Panc1 (cell line): ENCODE measurements at regions not wholly inside any gene's neighbourhood (a gene's known extent, or its start where the extent isn't known, plus 50 kb on each side); places are given as distances from the start of the nearest gene placed in this dataset.

Source experiments
- ATAC-seq: fragments of 200-7000 bp; cut with Tn5 transposase; 2 replicates; pipeline ENCODE4 v1.9.1; 2020; ENCODE audit warnings: mild to moderate bottlenecking, moderate library complexity
- BruUV-seq: library from RNA; stranded (reverse); fragments of 400-500 nt; replicated peaks from 2 replicates; lab custom pipeline; 2021; lab: Mats Ljungman, UMichigan
- CTCF ChIA-PET: fragments of 300-600 bp; sonication (Branson Sonifier 250); formaldehyde crosslinking; loops from one replicate; lab custom pipeline; 2022; ENCODE audit warnings: antibody characterized with exemption; lab: Charles Lee
- POLR2A ChIA-PET: fragments of 300-600 bp; sonication (Branson Sonifier 250); formaldehyde crosslinking; loops from one replicate; lab custom pipeline; 2022; ENCODE audit warnings: antibody characterized with exemption; lab: Charles Lee
- DNase-seq: peaks from one replicate; pipeline ENCODE4 v3.0.0-alpha.2; 2010; ENCODE audit warnings: low read depth, low spot score
- H3K27ac ChIP-seq: 2 replicates; pipeline ENCODE4 v1.5.1; 2011; ENCODE audit warnings: mild to moderate bottlenecking, low read length, inconsistent platforms
- H3K27me3 ChIP-seq: fragments of 200-500 bp; sonication (Bioruptor generic); 2 replicates; pipeline ENCODE4 v1.6.0; 2014; ENCODE audit warnings: low read length, inconsistent platforms; ENCODE audit not compliant: control insufficient read depth, insufficient read depth
- H3K36me3 ChIP-seq: fragments of 200-500 bp; sonication (Bioruptor generic); 2 replicates; pipeline ENCODE4 v1.5.1; 2014; ENCODE audit warnings: inconsistent platforms, mild to moderate bottlenecking, low read length, moderate library complexity; ENCODE audit not compliant: control insufficient read depth, insufficient read depth
- H3K4me1 ChIP-seq: 2 replicates; pipeline ENCODE4 v1.5.1; 2011; ENCODE audit warnings: inconsistent platforms, mild to moderate bottlenecking, low read length, moderate library complexity; ENCODE audit not compliant: control insufficient read depth, insufficient read depth
- H3K4me3 ChIP-seq, 2 experiments: 2 replicates each; pipeline ENCODE4 v1.5.1; 2011 to 2012; ENCODE audit warnings: low read depth in 2 of 2, low read length in 2 of 2, mild to moderate bottlenecking in 2 of 2, inconsistent platforms in 1 of 2, moderate library complexity in 1 of 2
- H3K9me3 ChIP-seq: fragments of 200-500 bp; sonication (Bioruptor generic); 2 replicates; pipeline ENCODE4 v1.5.1; 2014; ENCODE audit warnings: low read depth, mild to moderate bottlenecking, inconsistent platforms, low read length, moderate library complexity; ENCODE audit not compliant: control insufficient read depth, insufficient read depth
- CTCF ChIP-seq: fragments of 450-650 bp; IDR thresholded peaks from 2 replicates; pipeline ENCODE4 v1.5.1; 2017; ENCODE audit warnings: mild to moderate bottlenecking
- POLR2AphosphoS5 ChIP-seq: IDR thresholded peaks from 2 replicates; pipeline ENCODE4 v1.6.1; 2012; ENCODE audit warnings: mild to moderate bottlenecking, low read depth, low read length, moderate library complexity
- SIN3A ChIP-seq: IDR thresholded peaks from 2 replicates; pipeline ENCODE4 v1.6.1; 2012; ENCODE audit warnings: low read depth, mild to moderate bottlenecking, low read length, moderate library complexity, borderline replicate concordance; ENCODE audit not compliant: insufficient read depth
- TCF7L2 ChIP-seq: IDR thresholded peaks from 2 replicates; pipeline ENCODE4 v1.6.1; 2011; ENCODE audit warnings: mild to moderate bottlenecking, low read depth, low read length, inconsistent platforms
- in situ Hi-C: cut with HindIII; loops from 2 replicates; pipeline ENCODE4 v1.10.0; 2016; ENCODE audit warnings: low sequenced_read_pairs, low pct_unique_long_range_greater_than_20kb
- intact Hi-C: fragments of 100-400 bp; cut with micrococcal nuclease; formaldehyde crosslinking; loops from one replicate; pipeline ENCODE4 v1.10.0; 2022; ENCODE audit not compliant: unreplicated experiment
- TF ChIP-seq, protein P1 (sequence below), 2 experiments: IDR thresholded peaks; 2 replicates each; pipeline ENCODE4 v1.6.1; 2011 to 2012; ENCODE audit warnings: low read depth in 2 of 2, control low read depth in 1 of 2, low read length in 1 of 2, mild to moderate bottlenecking in 1 of 2, moderate library complexity in 1 of 2; ENCODE audit not compliant: insufficient read depth in 1 of 2

DNA sequence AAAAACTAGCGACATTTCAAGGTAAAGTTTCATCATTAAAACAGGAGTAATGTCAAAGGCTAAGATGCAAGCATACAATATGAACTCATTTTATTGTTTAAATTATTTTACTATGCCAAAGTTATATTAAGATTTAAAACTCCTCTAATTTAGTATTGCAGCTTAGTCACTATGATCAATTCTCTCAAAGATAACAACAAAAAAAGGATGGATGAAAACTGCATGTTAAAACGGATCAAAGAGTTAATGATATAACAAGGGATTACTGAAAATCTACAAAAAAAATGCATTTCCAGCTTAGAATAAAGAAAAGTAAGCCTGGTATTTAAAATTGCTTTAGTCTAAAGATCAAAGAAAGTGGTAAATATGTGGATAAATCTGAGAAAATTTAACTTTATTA is 587.8 kb upstream of the PCDH20 start:
- ATAC-seq (no peak), DNase-seq (no peak)
- ChIA-PET CTCF (no interaction called here), POLR2A (no interaction called here)
- in situ Hi-C loops (no loop called here), intact Hi-C loops (no loop called here)
- no peak for TF ChIP-seq SIN3A
- TF ChIP-seq CTCF, result no peak
- TF ChIP-seq TCF7L2, result no peak
- TF ChIP-seq POLR2AphosphoS5, result no peak
- TF ChIP-seq, protein P1, sequence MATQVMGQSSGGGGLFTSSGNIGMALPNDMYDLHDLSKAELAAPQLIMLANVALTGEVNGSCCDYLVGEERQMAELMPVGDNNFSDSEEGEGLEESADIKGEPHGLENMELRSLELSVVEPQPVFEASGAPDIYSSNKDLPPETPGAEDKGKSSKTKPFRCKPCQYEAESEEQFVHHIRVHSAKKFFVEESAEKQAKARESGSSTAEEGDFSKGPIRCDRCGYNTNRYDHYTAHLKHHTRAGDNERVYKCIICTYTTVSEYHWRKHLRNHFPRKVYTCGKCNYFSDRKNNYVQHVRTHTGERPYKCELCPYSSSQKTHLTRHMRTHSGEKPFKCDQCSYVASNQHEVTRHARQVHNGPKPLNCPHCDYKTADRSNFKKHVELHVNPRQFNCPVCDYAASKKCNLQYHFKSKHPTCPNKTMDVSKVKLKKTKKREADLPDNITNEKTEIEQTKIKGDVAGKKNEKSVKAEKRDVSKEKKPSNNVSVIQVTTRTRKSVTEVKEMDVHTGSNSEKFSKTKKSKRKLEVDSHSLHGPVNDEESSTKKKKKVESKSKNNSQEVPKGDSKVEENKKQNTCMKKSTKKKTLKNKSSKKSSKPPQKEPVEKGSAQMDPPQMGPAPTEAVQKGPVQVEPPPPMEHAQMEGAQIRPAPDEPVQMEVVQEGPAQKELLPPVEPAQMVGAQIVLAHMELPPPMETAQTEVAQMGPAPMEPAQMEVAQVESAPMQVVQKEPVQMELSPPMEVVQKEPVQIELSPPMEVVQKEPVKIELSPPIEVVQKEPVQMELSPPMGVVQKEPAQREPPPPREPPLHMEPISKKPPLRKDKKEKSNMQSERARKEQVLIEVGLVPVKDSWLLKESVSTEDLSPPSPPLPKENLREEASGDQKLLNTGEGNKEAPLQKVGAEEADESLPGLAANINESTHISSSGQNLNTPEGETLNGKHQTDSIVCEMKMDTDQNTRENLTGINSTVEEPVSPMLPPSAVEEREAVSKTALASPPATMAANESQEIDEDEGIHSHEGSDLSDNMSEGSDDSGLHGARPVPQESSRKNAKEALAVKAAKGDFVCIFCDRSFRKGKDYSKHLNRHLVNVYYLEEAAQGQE (IDR thresholded peaks at IDR 0.05; ENCODE audit: insufficient read depth in 1 of 2, low read depth in 2 of 2, low read length in 1 of 2), result no peak
- BruUV-seq, result no TSS peak
- Histone ChIP-seq H3K4me3 (no peak overlapping the region), H3K4me1 (no peaks in the 10 kb centered on the region), H3K36me3 (no peaks in the 10 kb centered on the region), H3K9me3 (no peaks in the 10 kb centered on the region; the same call in 1 of the 2 replicates), H3K27ac (no peak overlapping the region), H3K27me3 (no peaks in the 10 kb centered on the region)

DNA sequence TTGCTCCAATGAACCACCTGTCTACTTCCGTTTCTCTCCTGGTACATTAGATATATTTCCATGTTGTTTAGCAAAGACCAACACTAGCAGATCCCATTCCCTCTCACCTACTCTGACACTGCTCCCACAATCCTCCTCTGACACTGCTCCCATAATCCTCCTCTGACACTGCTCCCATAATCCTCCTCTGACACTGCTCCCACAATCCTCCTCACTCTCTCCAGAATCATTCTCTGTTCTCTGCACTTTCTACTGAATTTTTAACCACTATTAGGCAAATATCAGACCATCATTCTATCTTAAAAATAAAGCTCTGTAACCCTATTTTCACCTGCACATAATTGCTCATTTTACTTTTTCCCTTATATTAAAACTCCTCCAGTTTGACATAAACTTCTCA is 578.5 kb upstream of the PCDH20 start:
- DNase-seq, result no peak
- in situ Hi-C loops, result no loop called here
- Histone ChIP-seq H3K4me3 (no peak overlapping the region), H3K27ac (no peak overlapping the region), H3K9me3 (no peaks in the 10 kb centered on the region; the same call in 1 of the 2 replicates), H3K4me1 (no peaks in the 10 kb centered on the region), H3K27me3 (no peaks in the 10 kb centered on the region), H3K36me3 (no peaks in the 10 kb centered on the region)
- ATAC-seq, result no peak
- CTCF ChIA-PET, result no interaction called here
- POLR2A ChIA-PET, result no interaction called here
- intact Hi-C loops, result no loop called here
- TF ChIP-seq, protein P1 (IDR thresholded peaks at IDR 0.05; ENCODE audit: insufficient read depth in 1 of 2, low read depth in 2 of 2, low read length in 1 of 2), result no peak
- TF ChIP-seq CTCF, result no peak
- TF ChIP-seq TCF7L2, result no peak
- no peak for TF ChIP-seq SIN3A
- no peak for TF ChIP-seq POLR2AphosphoS5
- no TSS peak for BruUV-seq
